NB4 (cell line): ENCODE measurements at regions not wholly inside any gene's neighbourhood (a gene's known extent, or its start where the extent isn't known, plus 50 kb on each side); places are given as distances from the start of the nearest gene placed in this dataset.

Experiments used
- DNase-seq: peaks from one replicate; pipeline ENCODE4 v3.0.0; 2010; ENCODE audit warnings: low read depth
- H3K4me3 ChIP-seq: one replicate; pipeline ENCODE4 v1.5.1; 2011; ENCODE audit warnings: mild to moderate bottlenecking, low read depth, low read length, moderate library complexity
- MYC ChIP-seq: IDR thresholded peaks from 2 replicates; pipeline ENCODE4 v1.6.1; 2011; ENCODE audit warnings: low read depth, low read length
- POLR2A ChIP-seq: IDR thresholded peaks from 2 replicates; pipeline ENCODE4 v1.6.1; 2011; ENCODE audit warnings: mild to moderate bottlenecking; ENCODE audit not compliant: insufficient read length; ENCODE audit errors: extremely low read depth
- TF ChIP-seq, protein P1 (sequence below): IDR thresholded peaks from 2 replicates; pipeline ENCODE4 v1.6.1; 2011; ENCODE audit warnings: low read depth, low read length
- TF ChIP-seq, protein P2 (sequence below): IDR thresholded peaks from one replicate; pipeline ENCODE4 v1.5.1; 2012; ENCODE audit warnings: low read depth, low read length

DNA sequence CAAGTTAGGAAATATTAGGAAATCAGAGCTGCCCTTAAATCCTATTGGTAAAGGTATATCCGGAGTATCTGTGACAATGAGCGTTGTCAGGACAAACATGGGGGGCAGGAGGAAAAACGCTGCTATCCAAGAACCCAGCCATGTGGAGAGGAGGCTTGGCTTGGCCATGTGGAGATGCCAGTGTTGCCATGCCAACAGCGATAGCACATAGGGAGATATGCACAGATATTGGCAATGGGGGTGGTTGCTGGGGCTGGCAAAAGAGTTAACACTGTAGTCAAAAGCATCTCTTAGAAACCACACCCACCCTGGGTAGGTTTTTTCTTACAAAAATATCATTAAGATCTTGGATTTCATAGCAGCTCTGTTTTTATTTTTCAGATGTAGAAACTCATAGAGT is 106.4 kb upstream of the ASTN2 start:
- no peak overlapping the region for H3K4me3 ChIP-seq
- TF ChIP-seq, protein P1, sequence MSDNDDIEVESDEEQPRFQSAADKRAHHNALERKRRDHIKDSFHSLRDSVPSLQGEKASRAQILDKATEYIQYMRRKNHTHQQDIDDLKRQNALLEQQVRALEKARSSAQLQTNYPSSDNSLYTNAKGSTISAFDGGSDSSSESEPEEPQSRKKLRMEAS: no peak
- TF ChIP-seq POLR2A: no peak
- no peak for TF ChIP-seq MYC
- TF ChIP-seq, protein P2, sequence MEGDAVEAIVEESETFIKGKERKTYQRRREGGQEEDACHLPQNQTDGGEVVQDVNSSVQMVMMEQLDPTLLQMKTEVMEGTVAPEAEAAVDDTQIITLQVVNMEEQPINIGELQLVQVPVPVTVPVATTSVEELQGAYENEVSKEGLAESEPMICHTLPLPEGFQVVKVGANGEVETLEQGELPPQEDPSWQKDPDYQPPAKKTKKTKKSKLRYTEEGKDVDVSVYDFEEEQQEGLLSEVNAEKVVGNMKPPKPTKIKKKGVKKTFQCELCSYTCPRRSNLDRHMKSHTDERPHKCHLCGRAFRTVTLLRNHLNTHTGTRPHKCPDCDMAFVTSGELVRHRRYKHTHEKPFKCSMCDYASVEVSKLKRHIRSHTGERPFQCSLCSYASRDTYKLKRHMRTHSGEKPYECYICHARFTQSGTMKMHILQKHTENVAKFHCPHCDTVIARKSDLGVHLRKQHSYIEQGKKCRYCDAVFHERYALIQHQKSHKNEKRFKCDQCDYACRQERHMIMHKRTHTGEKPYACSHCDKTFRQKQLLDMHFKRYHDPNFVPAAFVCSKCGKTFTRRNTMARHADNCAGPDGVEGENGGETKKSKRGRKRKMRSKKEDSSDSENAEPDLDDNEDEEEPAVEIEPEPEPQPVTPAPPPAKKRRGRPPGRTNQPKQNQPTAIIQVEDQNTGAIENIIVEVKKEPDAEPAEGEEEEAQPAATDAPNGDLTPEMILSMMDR: no peak
- DNase-seq: no peak

DNA sequence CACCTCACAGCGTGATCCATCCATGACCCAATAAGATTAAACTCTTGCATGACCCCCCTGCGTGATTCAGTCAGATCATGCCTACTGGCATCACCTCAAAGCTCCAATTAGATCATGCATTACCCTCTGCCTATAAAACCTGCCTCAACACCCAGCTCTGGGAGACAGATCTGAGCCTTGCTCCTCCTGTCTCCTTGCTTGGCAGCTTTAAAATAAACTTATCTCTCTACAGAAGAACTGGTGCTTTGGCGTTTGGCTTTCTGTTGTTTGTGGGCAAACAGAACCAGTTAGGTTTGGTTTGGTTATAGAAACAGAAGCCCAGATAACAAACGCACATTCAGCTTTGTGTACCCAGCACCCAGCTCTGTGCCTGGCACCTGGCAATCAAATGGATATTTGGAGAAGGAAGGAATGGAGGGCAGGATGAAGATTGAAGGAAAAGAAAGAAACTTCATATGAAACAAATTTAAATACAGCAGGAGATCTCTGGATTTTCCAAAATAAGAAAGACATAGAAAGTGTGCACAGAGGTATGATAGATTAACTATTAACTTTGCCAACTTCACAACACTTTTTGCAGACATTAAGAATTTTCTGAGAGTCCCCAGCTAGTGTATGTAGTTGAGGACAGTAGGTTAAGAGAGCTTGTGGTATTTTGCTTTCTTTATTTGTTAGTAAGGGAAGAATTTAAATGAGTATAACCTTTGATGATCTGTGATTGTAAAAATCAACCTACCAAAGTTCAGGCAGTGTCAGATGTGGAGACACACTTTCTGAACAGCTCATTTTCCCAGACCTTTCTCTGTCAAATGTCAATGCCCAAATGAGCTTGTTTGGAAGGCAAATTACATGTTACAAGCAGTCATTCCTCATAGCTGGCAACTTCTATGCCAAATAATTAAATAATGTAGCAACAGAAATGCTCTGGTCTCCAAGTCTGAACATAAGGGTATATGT is 102.1 kb upstream of the ASTN2 start:
- no peak for DNase-seq
- TF ChIP-seq MYC (no peak), POLR2A (no peak)
- TF ChIP-seq, protein P2: no peak
- TF ChIP-seq, protein P1: no peak
- H3K4me3 ChIP-seq: no peak overlapping the region

DNA sequence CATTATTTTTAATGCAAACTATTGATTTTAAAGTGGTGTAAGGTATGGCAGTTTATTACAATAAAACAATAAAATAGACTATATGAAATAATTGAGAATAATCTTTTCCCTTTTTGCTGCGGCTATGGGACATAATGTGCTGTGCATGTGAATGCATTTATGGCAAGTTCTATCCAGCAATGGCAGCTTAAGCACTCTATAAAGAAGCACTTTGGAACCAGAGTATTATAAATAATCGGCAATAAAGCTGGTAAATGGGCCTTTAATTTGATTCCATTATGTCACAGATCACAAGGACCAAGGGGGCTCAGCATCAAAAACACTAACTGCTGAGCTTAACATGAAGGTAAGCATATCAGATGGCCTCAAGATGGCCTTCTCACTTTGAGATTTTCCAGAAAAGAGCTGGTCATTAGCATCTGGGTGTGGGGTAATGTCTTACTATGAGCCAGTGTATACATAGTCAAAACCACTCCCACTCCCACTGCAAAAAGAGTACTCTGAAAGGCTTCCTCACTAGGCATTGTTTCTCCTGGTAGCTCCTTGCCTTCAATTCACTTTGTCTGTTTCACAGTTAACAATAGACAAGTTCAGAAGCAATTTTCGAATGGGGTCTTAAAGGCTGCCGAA is 97.1 kb upstream of the ASTN2 start:
- TF ChIP-seq, protein P2: no peak
- TF ChIP-seq, protein P1: no peak
- TF ChIP-seq POLR2A (no peak), MYC (no peak)
- no peak overlapping the region for H3K4me3 ChIP-seq
- DNase-seq: no peak

DNA sequence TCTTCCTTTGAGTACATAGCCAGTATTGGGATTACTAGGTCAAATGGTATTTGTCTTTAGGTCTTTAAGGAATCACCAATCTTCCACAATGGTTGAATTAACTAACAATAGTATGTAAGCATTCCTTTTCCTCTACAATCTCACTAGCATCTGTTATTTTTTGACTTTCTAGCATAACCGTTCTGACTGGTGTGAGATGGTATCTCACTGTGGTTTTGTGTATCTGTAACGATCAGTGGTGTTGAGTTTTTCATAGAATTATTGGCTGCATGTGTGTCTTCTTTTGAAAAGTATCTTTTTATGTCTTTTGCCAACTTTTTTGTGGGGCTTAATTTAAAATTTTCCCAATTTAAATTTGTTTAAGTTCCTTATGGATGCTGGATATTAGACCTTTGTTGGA is 81.5 kb upstream of the ASTN2 start:
- TF ChIP-seq POLR2A (no peak), MYC (no peak)
- TF ChIP-seq, protein P2: no peak
- TF ChIP-seq, protein P1: no peak
- no peak overlapping the region for H3K4me3 ChIP-seq
- no peak for DNase-seq

DNA sequence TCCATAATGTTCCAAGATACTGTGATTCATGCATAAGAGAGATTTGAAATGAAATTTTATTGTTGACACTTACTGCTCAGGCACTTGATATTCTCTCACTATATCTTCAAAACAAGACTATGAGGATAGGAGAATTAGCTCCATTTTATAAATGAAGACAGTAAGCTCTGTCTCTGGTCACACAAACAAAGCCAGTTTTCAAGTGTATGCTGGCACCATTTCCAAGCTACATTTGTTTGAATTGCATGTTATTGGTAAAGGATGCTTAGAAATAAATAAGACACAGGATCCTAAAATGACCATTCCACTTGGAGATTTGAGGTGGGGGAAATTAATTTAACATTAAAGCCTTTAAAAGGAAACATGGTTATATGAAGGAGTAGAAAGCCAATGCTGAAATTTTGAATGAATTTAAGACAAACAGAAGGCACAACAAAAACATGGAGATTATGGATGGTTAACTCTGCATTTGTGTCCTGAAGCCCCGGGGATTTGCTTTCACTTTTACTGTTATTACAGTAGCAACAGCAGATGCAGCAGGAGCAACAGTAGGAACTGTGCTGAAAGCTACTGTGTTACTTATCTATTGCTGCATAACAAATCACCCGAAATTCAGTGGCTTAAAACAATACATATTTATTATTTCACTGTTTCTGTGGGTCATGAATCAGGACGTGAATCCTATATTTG is 79.7 kb upstream of the ASTN2 start:
- no peak for DNase-seq
- no peak overlapping the region for H3K4me3 ChIP-seq

DNA sequence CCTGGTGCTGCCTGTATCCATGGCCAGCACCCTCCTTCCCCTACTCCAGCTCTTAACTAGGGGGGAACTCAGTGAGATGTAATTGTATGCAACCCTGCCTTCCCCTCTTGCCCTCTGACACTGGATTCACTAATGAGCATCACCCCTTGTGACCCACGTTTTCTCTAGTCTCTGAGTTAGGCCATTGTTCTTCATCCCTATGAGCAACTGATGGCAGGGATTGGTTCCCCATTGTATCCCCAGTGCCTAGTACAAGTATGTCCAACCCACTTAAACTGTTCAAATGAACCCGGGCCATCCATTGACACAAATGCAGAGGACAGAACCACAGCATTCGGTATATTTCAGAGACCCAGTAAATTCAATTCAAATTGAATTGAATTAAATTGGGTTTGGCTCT is 77.6 kb upstream of the ASTN2 start:
- no peak overlapping the region for H3K4me3 ChIP-seq
- no peak for DNase-seq
- TF ChIP-seq POLR2A: no peak
- TF ChIP-seq MYC: no peak
- TF ChIP-seq, protein P2: no peak
- TF ChIP-seq, protein P1: no peak

More for the DNA sequence above, 79.7 kb upstream of the ASTN2 start:
- TF ChIP-seq MYC: no peak
